MM.1S (cell line): ENCODE measurements at regions not wholly inside any gene's neighbourhood (a gene's known extent, or its start where the extent isn't known, plus 50 kb on each side); places are given as distances from the start of the nearest gene placed in this dataset.

Experiments
- EZH2 ChIP-seq: fragments of 300-600 bp; sonication (generic); optimal IDR thresholded peaks from 2 replicates; pipeline ENCODE3; 2017; ENCODE audit warnings: low read depth, mild to moderate bottlenecking, antibody characterized with exemption, low read length, mixed read lengths
- EZH2phosphoT487 ChIP-seq: fragments of 300-600 bp; sonication (generic); IDR thresholded peaks from 2 replicates; pipeline ENCODE4 v1.6.1; 2018; ENCODE audit warnings: antibody characterized with exemption, low read length
- TF ChIP-seq, protein P1 (sequence below): fragments of 300-600 bp; sonication (generic); IDR thresholded peaks from 2 replicates; pipeline ENCODE4 v1.5.1; 2016; ENCODE audit warnings: antibody characterized with exemption, low read length, mixed read lengths

DNA sequence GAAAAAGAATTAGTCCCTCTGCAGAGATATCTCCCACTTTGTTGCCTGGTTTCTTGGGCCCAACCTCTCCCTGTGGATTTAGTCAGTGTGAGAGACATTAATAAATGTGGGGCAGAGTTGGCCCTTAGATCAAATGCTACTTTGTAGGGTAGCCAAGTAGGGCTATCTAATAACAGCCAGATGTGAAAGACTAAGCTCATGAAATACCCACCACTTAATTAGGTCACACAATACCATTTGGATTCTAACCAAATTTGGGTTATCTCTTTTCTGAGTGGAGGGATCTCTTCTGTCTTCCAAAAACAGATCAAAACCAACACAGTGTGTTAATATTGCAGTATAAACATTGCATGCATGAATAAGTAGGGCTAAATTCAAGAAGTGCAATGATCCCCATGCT, 626.8 kb upstream of the ZEB2 start:
- TF ChIP-seq, protein P1, sequence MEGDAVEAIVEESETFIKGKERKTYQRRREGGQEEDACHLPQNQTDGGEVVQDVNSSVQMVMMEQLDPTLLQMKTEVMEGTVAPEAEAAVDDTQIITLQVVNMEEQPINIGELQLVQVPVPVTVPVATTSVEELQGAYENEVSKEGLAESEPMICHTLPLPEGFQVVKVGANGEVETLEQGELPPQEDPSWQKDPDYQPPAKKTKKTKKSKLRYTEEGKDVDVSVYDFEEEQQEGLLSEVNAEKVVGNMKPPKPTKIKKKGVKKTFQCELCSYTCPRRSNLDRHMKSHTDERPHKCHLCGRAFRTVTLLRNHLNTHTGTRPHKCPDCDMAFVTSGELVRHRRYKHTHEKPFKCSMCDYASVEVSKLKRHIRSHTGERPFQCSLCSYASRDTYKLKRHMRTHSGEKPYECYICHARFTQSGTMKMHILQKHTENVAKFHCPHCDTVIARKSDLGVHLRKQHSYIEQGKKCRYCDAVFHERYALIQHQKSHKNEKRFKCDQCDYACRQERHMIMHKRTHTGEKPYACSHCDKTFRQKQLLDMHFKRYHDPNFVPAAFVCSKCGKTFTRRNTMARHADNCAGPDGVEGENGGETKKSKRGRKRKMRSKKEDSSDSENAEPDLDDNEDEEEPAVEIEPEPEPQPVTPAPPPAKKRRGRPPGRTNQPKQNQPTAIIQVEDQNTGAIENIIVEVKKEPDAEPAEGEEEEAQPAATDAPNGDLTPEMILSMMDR, result no peak
- no peak for TF ChIP-seq EZH2phosphoT487
- no peak for TF ChIP-seq EZH2
